ENCODE measurements at regions not wholly inside any gene's neighbourhood (a gene's known extent, or its start where the extent isn't known, plus 50 kb on each side); places are given as distances from the start of the nearest gene placed in this dataset.
"Not testable (repeated sequence)": the region's sequence is repeated elsewhere in the genome, so short reads cannot be mapped to it uniquely, and the experiment has no call there.

GRCh38 chrX:46235778-46236177 lies 309.4 kb downstream of the ZNF674 start:
- no peaks in the 10 kb centered on the region for H3K4me1 ChIP-seq (ENCODE audit: control insufficient read depth, insufficient read depth, low read length)
- no peak overlapping the region for H3K4me3 ChIP-seq (ENCODE audit: low read length)
- H3K27ac ChIP-seq (ENCODE audit: low read length): no peak overlapping the region
- no peaks in the 10 kb centered on the region for H3K27me3 ChIP-seq (ENCODE audit: control insufficient read depth, insufficient read depth, low read length)
- no peak for DNase-seq (ENCODE audit: low read depth, low spot score)
- WGBS (ENCODE audit: insufficient coverage, insufficient read length): no CpG with 5 or more reads among the region's 4 CpGs
- H3K36me3 ChIP-seq (ENCODE audit: control insufficient read depth, insufficient read depth, low read length): no peaks in the 10 kb centered on the region
- no peaks in the 10 kb centered on the region for H3K9me3 ChIP-seq (ENCODE audit: control insufficient read depth, insufficient read depth, low read length)

DNA sequence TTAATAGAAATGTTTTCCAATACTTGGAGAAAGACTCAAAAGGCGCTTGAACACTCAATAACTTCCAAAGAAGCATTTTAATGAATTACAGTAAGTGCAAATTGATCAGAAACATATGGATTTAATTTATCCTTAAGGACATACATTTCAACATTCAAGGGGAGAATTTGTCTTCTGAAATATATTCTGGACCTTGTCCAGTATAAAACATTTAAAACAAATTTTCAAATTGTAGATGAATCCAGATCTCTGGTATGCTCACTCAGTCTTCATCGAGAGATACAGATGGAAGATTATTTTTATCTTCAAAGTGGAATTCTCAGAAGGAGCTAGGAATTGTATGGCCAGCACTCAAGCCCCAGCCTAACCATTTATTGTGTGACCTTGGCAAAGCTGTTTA lies 310.4 kb downstream of the ZNF674 start:
- no peak for DNase-seq (ENCODE audit: low read depth, low spot score)
- H3K36me3 ChIP-seq (ENCODE audit: control insufficient read depth, insufficient read depth, low read length): no peaks in the 10 kb centered on the region
- H3K27ac ChIP-seq (ENCODE audit: low read length): no peak overlapping the region
- no CpG with 5 or more reads among the region's 2 CpGs for WGBS (ENCODE audit: insufficient coverage, insufficient read length)
- no peaks in the 10 kb centered on the region for H3K9me3 ChIP-seq (ENCODE audit: control insufficient read depth, insufficient read depth, low read length)
- no peaks in the 10 kb centered on the region for H3K4me1 ChIP-seq (ENCODE audit: control insufficient read depth, insufficient read depth, low read length)
- H3K4me3 ChIP-seq (ENCODE audit: low read length): no peak overlapping the region
- H3K27me3 ChIP-seq (ENCODE audit: control insufficient read depth, insufficient read depth, low read length): no peaks in the 10 kb centered on the region

DNA sequence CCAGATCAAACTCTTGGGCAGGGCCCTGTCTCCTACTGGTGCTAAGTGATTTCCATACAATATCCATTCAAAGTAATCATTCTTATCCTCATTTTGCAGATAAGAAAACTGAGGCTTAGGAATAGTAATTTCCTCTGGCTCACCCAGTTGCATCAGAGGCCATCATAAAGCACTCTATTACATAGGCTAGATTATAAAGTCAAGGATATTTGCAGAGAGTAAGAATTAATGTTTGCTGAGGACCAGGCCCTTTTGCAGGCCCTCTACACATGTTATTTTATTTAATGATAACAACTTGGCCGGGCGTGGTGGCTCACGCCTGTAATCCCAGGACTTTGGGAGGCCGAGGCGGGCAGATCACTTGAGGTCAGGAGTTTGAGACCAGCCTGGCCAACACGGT lies 316.8 kb downstream of the ZNF674 start:
- Histone ChIP-seq H3K4me3 (ENCODE audit: low read length) (no peak overlapping the region), H3K9me3 (ENCODE audit: control insufficient read depth, insufficient read depth, low read length) (no peaks in the 10 kb centered on the region), H3K27ac (ENCODE audit: low read length) (no peak overlapping the region), H3K27me3 (ENCODE audit: control insufficient read depth, insufficient read depth, low read length) (no peaks in the 10 kb centered on the region), H3K4me1 (ENCODE audit: control insufficient read depth, insufficient read depth, low read length) (no peaks in the 10 kb centered on the region), H3K36me3 (ENCODE audit: control insufficient read depth, insufficient read depth, low read length) (no peaks in the 10 kb centered on the region)
- no CpG with 5 or more reads among the region's 6 CpGs for WGBS (ENCODE audit: insufficient coverage, insufficient read length)
- no peak for DNase-seq (ENCODE audit: low read depth, low spot score)

- no peaks in the 10 kb centered on the region for H3K9me3 ChIP-seq (ENCODE audit: control insufficient read depth, insufficient read depth, low read length)
- no peaks in the 10 kb centered on the region for H3K4me1 ChIP-seq (ENCODE audit: control insufficient read depth, insufficient read depth, low read length)
- H3K27ac ChIP-seq (ENCODE audit: low read length): no peak overlapping the region
- WGBS (ENCODE audit: insufficient coverage, insufficient read length): no CpG with 5 or more reads among the region's 1 CpG
- H3K4me3 ChIP-seq (ENCODE audit: low read length): no peak overlapping the region
- H3K27me3 ChIP-seq (ENCODE audit: control insufficient read depth, insufficient read depth, low read length): no peaks in the 10 kb centered on the region
- H3K36me3 ChIP-seq (ENCODE audit: control insufficient read depth, insufficient read depth, low read length): no peaks in the 10 kb centered on the region
- no peak for DNase-seq (ENCODE audit: low read depth, low spot score)
Observed at GRCh38 chrX:46226422-46226821, 318.8 kb downstream of the ZNF674 start.

DNA sequence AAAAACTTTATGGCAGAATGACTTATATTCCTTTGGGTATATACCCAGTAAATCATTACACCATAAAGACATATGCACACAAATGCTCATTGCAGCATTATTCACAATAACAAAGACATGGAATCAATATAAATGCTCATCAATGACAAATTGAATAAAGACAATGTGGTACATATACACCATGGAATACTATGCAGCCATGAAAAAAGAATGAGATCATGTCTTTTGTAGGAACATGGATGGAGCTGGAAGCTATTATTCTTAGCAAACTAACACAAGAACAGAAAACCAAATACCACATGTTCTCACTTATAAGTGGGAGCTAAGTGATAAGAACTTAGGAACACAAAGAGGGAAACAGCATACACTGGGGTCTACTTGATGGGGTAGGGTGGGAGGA lies 321.7 kb downstream of the ZNF674 start:
- not testable (repeated sequence) for H3K36me3 ChIP-seq (ENCODE audit: control insufficient read depth, insufficient read depth, low read length); H3K4me3 ChIP-seq (ENCODE audit: low read length); H3K27ac ChIP-seq (ENCODE audit: low read length); H3K4me1 ChIP-seq (ENCODE audit: control insufficient read depth, insufficient read depth, low read length); H3K9me3 ChIP-seq (ENCODE audit: control insufficient read depth, insufficient read depth, low read length); H3K27me3 ChIP-seq (ENCODE audit: control insufficient read depth, insufficient read depth, low read length); DNase-seq (ENCODE audit: low read depth, low spot score)

DNA sequence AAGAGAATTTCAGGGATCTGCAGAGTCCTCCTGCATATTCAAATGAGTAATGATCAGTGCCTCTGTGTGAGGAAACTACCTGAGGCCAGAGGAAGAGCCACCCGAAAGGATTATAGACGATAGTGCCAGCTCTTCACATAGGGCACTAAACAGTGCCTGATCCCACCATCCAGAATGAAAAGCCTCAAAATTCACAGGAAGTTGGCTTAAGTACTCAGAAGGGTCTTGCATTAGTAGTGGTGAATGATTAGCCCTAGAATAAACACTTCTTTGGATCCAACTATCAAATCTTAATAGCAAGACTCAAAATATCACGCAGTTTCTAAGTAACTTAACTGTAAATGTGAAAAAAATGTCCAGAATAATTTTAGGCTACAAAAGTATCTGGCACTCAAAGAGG lies 324.4 kb downstream of the ZNF674 start:
- no peak for DNase-seq (ENCODE audit: low read depth, low spot score)
- Histone ChIP-seq H3K36me3 (ENCODE audit: control insufficient read depth, insufficient read depth, low read length) (no peaks in the 10 kb centered on the region), H3K4me1 (ENCODE audit: control insufficient read depth, insufficient read depth, low read length) (no peaks in the 10 kb centered on the region), H3K27me3 (ENCODE audit: control insufficient read depth, insufficient read depth, low read length) (no peaks in the 10 kb centered on the region), H3K9me3 (ENCODE audit: control insufficient read depth, insufficient read depth, low read length) (no peaks in the 10 kb centered on the region), H3K27ac (ENCODE audit: low read length) (no peak overlapping the region), H3K4me3 (ENCODE audit: low read length) (no peak overlapping the region)
- WGBS (ENCODE audit: insufficient coverage, insufficient read length): no CpG with 5 or more reads among the region's 3 CpGs

GRCh38 chrX:46218373-46218772 lies 326.8 kb downstream of the ZNF674 start:
- Histone ChIP-seq H3K9me3 (ENCODE audit: control insufficient read depth, insufficient read depth, low read length) (no peaks in the 10 kb centered on the region), H3K36me3 (ENCODE audit: control insufficient read depth, insufficient read depth, low read length) (no peaks in the 10 kb centered on the region), H3K4me3 (ENCODE audit: low read length) (no peak overlapping the region), H3K27ac (ENCODE audit: low read length) (no peak overlapping the region), H3K4me1 (ENCODE audit: control insufficient read depth, insufficient read depth, low read length) (no peaks in the 10 kb centered on the region), H3K27me3 (ENCODE audit: control insufficient read depth, insufficient read depth, low read length) (no peaks in the 10 kb centered on the region)
- WGBS (ENCODE audit: insufficient coverage, insufficient read length): no CpG with 5 or more reads among the region's 1 CpG
- no peak for DNase-seq (ENCODE audit: low read depth, low spot score)

GRCh38 chrX:46216406-46216805 lies 328.8 kb downstream of the ZNF674 start:
- H3K9me3 ChIP-seq (ENCODE audit: control insufficient read depth, insufficient read depth, low read length): no peaks in the 10 kb centered on the region
- H3K4me3 ChIP-seq (ENCODE audit: low read length): no peak overlapping the region
- WGBS (ENCODE audit: insufficient coverage, insufficient read length): no CpG with 5 or more reads among the region's 2 CpGs
- H3K27ac ChIP-seq (ENCODE audit: low read length): no peak overlapping the region
- no peaks in the 10 kb centered on the region for H3K27me3 ChIP-seq (ENCODE audit: control insufficient read depth, insufficient read depth, low read length)
- H3K36me3 ChIP-seq (ENCODE audit: control insufficient read depth, insufficient read depth, low read length): no peaks in the 10 kb centered on the region
- H3K4me1 ChIP-seq (ENCODE audit: control insufficient read depth, insufficient read depth, low read length): no peaks in the 10 kb centered on the region
- DNase-seq (ENCODE audit: low read depth, low spot score): no peak

- Histone ChIP-seq H3K9me3 (ENCODE audit: control insufficient read depth, insufficient read depth, low read length) (no peaks in the 10 kb centered on the region), H3K27ac (ENCODE audit: low read length) (no peak overlapping the region), H3K36me3 (ENCODE audit: control insufficient read depth, insufficient read depth, low read length) (no peaks in the 10 kb centered on the region), H3K27me3 (ENCODE audit: control insufficient read depth, insufficient read depth, low read length) (no peaks in the 10 kb centered on the region), H3K4me3 (ENCODE audit: low read length) (no peak overlapping the region), H3K4me1 (ENCODE audit: control insufficient read depth, insufficient read depth, low read length) (no peaks in the 10 kb centered on the region)
- no CpG with 5 or more reads among the region's 4 CpGs for WGBS (ENCODE audit: insufficient coverage, insufficient read length)
- DNase-seq (ENCODE audit: low read depth, low spot score): no peak
Observed at GRCh38 chrX:46211079-46211478, 334.1 kb downstream of the ZNF674 start.

DNA sequence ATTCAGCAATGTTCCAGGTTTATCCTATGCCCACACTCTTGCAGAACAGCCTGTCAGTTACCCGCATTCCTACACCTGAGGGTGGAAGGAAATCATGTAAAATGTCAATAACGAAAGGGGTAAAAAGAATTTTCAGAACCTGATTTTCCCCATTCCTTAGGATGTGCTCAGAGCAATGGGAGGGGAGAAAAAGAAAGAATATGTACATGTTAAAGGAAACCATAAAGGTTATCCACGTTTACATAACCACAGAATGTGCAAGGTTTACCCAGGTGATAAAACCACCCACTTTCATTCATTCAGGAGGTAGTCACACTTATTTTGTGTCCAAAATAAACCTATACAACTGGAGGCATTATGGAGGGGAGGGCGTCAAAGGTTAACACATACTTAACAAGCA lies 335.5 kb downstream of the ZNF674 start:
- DNase-seq (ENCODE audit: low read depth, low spot score): no peak
- Histone ChIP-seq H3K27ac (ENCODE audit: low read length) (no peak overlapping the region), H3K4me1 (ENCODE audit: control insufficient read depth, insufficient read depth, low read length) (no peaks in the 10 kb centered on the region), H3K9me3 (ENCODE audit: control insufficient read depth, insufficient read depth, low read length) (no peaks in the 10 kb centered on the region), H3K4me3 (ENCODE audit: low read length) (no peak overlapping the region), H3K27me3 (ENCODE audit: control insufficient read depth, insufficient read depth, low read length) (no peaks in the 10 kb centered on the region), H3K36me3 (ENCODE audit: control insufficient read depth, insufficient read depth, low read length) (no peaks in the 10 kb centered on the region)
- no CpG with 5 or more reads among the region's 4 CpGs for WGBS (ENCODE audit: insufficient coverage, insufficient read length)

DNA sequence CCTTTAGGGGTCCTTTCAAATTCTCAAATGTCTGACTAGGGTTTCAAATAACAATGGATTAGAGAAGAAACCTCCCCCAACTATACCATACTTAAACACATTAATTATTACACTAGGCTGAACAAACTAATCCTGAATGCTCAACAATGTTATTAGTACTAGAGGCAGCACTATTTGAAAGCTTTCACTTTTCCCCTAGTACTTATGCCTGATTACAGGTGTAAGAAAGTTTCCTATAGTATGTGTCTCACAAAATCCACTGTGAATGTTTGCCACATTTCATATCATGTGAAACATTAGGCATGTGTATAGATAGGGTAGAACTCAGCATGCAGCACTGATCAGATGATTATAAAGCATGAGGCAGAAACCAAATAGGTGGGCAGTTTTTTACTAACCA lies 336.2 kb downstream of the ZNF674 start:
- Histone ChIP-seq H3K27ac (ENCODE audit: low read length) (no peak overlapping the region), H3K4me1 (ENCODE audit: control insufficient read depth, insufficient read depth, low read length) (no peaks in the 10 kb centered on the region), H3K27me3 (ENCODE audit: control insufficient read depth, insufficient read depth, low read length) (no peaks in the 10 kb centered on the region), H3K4me3 (ENCODE audit: low read length) (no peak overlapping the region), H3K36me3 (ENCODE audit: control insufficient read depth, insufficient read depth, low read length) (no peaks in the 10 kb centered on the region), H3K9me3 (ENCODE audit: control insufficient read depth, insufficient read depth, low read length) (no peaks in the 10 kb centered on the region)
- no peak for DNase-seq (ENCODE audit: low read depth, low spot score)
